ENCODE measurements at regions not wholly inside any gene's neighbourhood (a gene's known extent, or its start where the extent isn't known, plus 50 kb on each side); places are given as distances from the start of the nearest gene placed in this dataset.

DNA sequence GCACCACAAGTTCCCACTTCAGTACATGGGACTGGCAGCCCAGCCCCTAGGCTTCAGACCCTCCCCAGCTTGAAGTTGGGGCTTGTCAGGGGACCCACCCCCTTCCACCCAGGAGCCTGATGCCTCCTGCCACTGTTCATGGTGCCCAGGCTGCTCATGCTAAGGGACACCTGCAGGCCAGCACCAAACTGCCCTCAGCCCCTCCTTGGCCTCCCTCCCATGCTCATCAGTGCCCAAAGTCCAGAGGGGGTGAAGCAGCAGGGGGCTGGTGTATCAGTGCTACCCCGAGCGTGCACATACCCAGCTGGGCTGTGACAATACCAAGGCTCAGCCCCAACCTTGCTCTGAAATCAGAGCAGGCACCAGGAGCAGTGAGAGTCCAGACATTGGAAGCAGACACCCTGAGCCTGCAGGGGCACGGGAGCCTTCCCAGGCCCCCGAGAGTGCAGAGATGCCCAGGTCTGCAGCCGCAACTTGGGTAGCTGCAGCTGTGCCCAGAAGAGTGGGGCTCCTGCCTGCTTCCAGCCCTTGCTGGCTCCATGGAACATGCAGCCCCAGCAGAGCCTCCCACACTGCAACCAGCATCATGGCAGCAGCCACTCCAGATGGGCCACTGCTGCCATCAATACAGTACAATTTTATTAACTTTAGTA lies 79.0 kb downstream of the MTERF1 start:
- H3K4me1 ChIP-seq (ENCODE audit: insufficient read depth, low read length) = no peaks in the 10 kb centered on the region
- ATAC-seq = no peak
- intact Hi-C loops (cut with micrococcal nuclease) = no loop called here

GRCh38 chr7:91811236-91811635 lies 69.3 kb downstream of the MTERF1 start:
- no TSS peak for BruUV-seq (replicated peaks)

More for the DNA sequence above, 79.0 kb downstream of the MTERF1 start:
- no peaks in the 10 kb centered on the region for H3K9me3 ChIP-seq (ENCODE audit: low read length)
- no peaks in the 10 kb centered on the region for H3K27me3 ChIP-seq (ENCODE audit: low read length)
- no peaks in the 10 kb centered on the region for H3K9me2 ChIP-seq (replicated peaks; ENCODE audit: low read length)
- DNase-seq = no peak
- H3F3A ChIP-seq (ENCODE audit: low read length, unreplicated experiment) = no peaks in the 10 kb centered on the region
- H3K79me2 ChIP-seq (ENCODE audit: low read length) = no peaks in the 10 kb centered on the region
- no peaks in the 10 kb centered on the region for H3K36me3 ChIP-seq (ENCODE audit: low read depth, low read length)
- H2AFZ ChIP-seq (ENCODE audit: low read length) = no peak overlapping the region
- ChIA-PET POLR2A (ENCODE audit: unreplicated experiment) (interaction anchor here (0.6 kb wide), 1 partner anchor 11 kb away, joined by 5 read pairs; no protein-coding TSS in a partner anchor), CTCF (no interaction called here)
- H4K20me1 ChIP-seq (ENCODE audit: low read length) = no peaks in the 10 kb centered on the region
- BruUV-seq (replicated peaks) = no TSS peak
- no peak overlapping the region for H3K4me3 ChIP-seq (ENCODE audit: low read length)
- TF ChIP-seq EZH2 (IDR thresholded peaks at IDR 0.05; ENCODE audit: low read length, unreplicated experiment) = no peak
- no peak overlapping the region for H3K27ac ChIP-seq (ENCODE audit: low read length)
- no peak overlapping the region for H3K9ac ChIP-seq (ENCODE audit: low read length)
- H3K4me2 ChIP-seq (ENCODE audit: low read length) = no peak overlapping the region

DNA sequence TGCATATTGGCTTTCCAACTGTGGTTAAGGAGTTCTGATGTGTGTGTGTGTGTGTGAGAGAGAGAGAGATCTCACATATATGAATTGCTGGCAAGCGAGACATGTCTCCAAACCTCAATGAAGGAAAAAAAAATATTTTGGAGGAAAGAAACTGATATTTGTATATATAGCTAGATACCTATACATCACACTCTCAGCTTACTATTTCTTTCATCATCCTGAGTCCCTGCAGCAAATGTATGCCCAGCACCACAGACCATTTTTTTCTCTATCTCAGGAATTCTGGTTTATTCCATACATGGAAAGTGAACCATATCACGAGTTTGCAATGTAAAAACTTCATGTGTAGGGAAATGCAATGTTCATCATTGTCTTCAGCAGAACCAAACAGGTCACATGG lies 68.9 kb downstream of the MTERF1 start:
- Histone ChIP-seq H3F3A (ENCODE audit: low read length, unreplicated experiment) (no peaks in the 10 kb centered on the region), H2AFZ (ENCODE audit: low read length) (no peak overlapping the region), H3K79me2 (ENCODE audit: low read length) (no peaks in the 10 kb centered on the region), H3K4me2 (ENCODE audit: low read length) (no peak overlapping the region), H3K4me1 (ENCODE audit: insufficient read depth, low read length) (no peaks in the 10 kb centered on the region), H3K9ac (ENCODE audit: low read length) (no peak overlapping the region), H4K20me1 (ENCODE audit: low read length) (no peaks in the 10 kb centered on the region), H3K4me3 (ENCODE audit: low read length) (no peak overlapping the region), H3K9me3 (ENCODE audit: low read length) (no peaks in the 10 kb centered on the region), H3K27ac (ENCODE audit: low read length) (no peak overlapping the region), H3K9me2 (replicated peaks; ENCODE audit: low read length) (no peaks in the 10 kb centered on the region), H3K27me3 (ENCODE audit: low read length) (peaks cover 6% of the 10 kb centered on the region), H3K36me3 (ENCODE audit: low read depth, low read length) (no peaks in the 10 kb centered on the region)
- no peak for TF ChIP-seq EZH2phosphoT487 (IDR thresholded peaks at IDR 0.05; ENCODE audit: borderline replicate concordance, low read length)
- no peak for TF ChIP-seq EZH2 (IDR thresholded peaks at IDR 0.05; ENCODE audit: low read length, unreplicated experiment)
- TF ChIP-seq, protein P1, sequence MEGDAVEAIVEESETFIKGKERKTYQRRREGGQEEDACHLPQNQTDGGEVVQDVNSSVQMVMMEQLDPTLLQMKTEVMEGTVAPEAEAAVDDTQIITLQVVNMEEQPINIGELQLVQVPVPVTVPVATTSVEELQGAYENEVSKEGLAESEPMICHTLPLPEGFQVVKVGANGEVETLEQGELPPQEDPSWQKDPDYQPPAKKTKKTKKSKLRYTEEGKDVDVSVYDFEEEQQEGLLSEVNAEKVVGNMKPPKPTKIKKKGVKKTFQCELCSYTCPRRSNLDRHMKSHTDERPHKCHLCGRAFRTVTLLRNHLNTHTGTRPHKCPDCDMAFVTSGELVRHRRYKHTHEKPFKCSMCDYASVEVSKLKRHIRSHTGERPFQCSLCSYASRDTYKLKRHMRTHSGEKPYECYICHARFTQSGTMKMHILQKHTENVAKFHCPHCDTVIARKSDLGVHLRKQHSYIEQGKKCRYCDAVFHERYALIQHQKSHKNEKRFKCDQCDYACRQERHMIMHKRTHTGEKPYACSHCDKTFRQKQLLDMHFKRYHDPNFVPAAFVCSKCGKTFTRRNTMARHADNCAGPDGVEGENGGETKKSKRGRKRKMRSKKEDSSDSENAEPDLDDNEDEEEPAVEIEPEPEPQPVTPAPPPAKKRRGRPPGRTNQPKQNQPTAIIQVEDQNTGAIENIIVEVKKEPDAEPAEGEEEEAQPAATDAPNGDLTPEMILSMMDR (conservative IDR thresholded peaks at IDR 0.05; ENCODE audit: low read depth, low read length) = no peak
- ChIA-PET CTCF (no interaction called here), POLR2A (ENCODE audit: unreplicated experiment) (no interaction called here)
- BruUV-seq (replicated peaks) = no TSS peak
- ATAC-seq (no peak), DNase-seq (no peak)
- intact Hi-C loops (cut with micrococcal nuclease) = no loop called here

More at GRCh38 chr7:91811236-91811635, 69.3 kb downstream of the MTERF1 start:
- Histone ChIP-seq H3K36me3 (ENCODE audit: low read depth, low read length) (no peaks in the 10 kb centered on the region), H3K9ac (ENCODE audit: low read length) (no peak overlapping the region), H3K4me3 (ENCODE audit: low read length) (no peak overlapping the region), H4K20me1 (ENCODE audit: low read length) (no peaks in the 10 kb centered on the region), H2AFZ (ENCODE audit: low read length) (no peak overlapping the region), H3K79me2 (ENCODE audit: low read length) (no peaks in the 10 kb centered on the region), H3K27me3 (ENCODE audit: low read length) (peaks cover 6% of the 10 kb centered on the region), H3F3A (ENCODE audit: low read length, unreplicated experiment) (no peaks in the 10 kb centered on the region), H3K9me2 (replicated peaks; ENCODE audit: low read length) (no peaks in the 10 kb centered on the region), H3K27ac (ENCODE audit: low read length) (no peak overlapping the region), H3K9me3 (ENCODE audit: low read length) (no peaks in the 10 kb centered on the region), H3K4me2 (ENCODE audit: low read length) (no peak overlapping the region), H3K4me1 (ENCODE audit: insufficient read depth, low read length) (no peaks in the 10 kb centered on the region)
- no peak for ATAC-seq
- ChIA-PET POLR2A (ENCODE audit: unreplicated experiment) (no interaction called here), CTCF (no interaction called here)
- TF ChIP-seq EZH2phosphoT487 (IDR thresholded peaks at IDR 0.05; ENCODE audit: borderline replicate concordance, low read length) (no peak), EZH2 (IDR thresholded peaks at IDR 0.05; ENCODE audit: low read length, unreplicated experiment) (no peak)
- TF ChIP-seq, protein P1 (conservative IDR thresholded peaks at IDR 0.05; ENCODE audit: low read depth, low read length) = no peak
- DNase-seq = no peak
- intact Hi-C loops (cut with micrococcal nuclease) = no loop called here
